SU-DHL-6 (cell line): ENCODE measurements at regions not wholly inside any gene's neighbourhood (a gene's known extent, or its start where the extent isn't known, plus 50 kb on each side); places are given as distances from the start of the nearest gene placed in this dataset.

ENCODE experiments used
- EZH2phosphoT487 ChIP-seq: fragments of 200-600 bp; sonication (generic), shearing (Covaris generic); conservative IDR thresholded peaks from 2 replicates; pipeline ENCODE4 v1.6.1; 2018; ENCODE audit warnings: mild to moderate bottlenecking, antibody characterized with exemption, low read length, moderate library complexity, mixed read lengths
- TF ChIP-seq, protein P1 (sequence below): fragments of 200-600 bp; sonication (generic); IDR thresholded peaks from one replicate; pipeline ENCODE4 v1.5.1; 2017; ENCODE audit warnings: antibody characterized with exemption, mild to moderate bottlenecking, low read length, moderate library complexity; ENCODE audit not compliant: insufficient read depth, poor library complexity, severe bottlenecking

- TF ChIP-seq, protein P1, sequence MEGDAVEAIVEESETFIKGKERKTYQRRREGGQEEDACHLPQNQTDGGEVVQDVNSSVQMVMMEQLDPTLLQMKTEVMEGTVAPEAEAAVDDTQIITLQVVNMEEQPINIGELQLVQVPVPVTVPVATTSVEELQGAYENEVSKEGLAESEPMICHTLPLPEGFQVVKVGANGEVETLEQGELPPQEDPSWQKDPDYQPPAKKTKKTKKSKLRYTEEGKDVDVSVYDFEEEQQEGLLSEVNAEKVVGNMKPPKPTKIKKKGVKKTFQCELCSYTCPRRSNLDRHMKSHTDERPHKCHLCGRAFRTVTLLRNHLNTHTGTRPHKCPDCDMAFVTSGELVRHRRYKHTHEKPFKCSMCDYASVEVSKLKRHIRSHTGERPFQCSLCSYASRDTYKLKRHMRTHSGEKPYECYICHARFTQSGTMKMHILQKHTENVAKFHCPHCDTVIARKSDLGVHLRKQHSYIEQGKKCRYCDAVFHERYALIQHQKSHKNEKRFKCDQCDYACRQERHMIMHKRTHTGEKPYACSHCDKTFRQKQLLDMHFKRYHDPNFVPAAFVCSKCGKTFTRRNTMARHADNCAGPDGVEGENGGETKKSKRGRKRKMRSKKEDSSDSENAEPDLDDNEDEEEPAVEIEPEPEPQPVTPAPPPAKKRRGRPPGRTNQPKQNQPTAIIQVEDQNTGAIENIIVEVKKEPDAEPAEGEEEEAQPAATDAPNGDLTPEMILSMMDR = no peak
- TF ChIP-seq EZH2phosphoT487 = no peak
These were observed 126.0 kb upstream of the ERCC4 start for GRCh38 chr16:13793841-13794409.
